ENCODE measurements at regions not wholly inside any gene's neighbourhood (a gene's known extent, or its start where the extent isn't known, plus 50 kb on each side); places are given as distances from the start of the nearest gene placed in this dataset.

DNA sequence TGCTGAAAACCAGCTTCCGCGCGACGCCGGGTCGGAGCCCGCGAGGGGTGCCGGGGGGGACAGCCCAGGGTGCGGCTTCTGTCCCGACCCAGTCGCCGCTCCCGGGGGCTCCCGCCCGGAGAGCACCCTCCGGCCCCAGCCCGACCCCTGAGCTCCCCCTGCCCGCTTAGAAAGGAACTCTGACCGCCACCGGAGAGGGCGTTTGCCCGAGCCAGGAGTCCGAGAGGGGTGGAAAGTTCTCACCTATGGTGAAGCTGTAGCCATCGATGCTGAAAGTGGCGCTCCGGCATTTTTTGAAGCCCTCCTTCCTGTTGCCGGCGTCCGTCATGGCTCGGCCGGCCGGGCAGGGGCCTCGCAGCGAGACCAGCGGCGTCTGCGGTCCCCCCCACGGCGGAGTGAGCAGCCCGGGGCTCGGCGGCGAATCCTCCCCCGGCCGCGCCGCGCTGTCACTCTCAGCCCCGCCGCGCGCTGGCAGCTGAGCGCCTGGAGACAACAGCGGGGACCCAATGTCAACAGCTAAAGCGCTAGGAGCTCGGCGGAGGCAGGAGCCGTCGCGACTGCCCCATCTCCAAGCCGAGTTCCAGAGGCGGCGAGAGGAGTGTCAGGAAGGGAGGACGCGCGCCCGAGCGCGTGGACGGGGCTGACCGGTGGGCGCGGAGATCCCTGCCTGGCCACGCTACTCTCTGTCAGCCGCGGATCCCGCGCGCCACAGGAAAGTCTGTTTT, 191.6 kb downstream of the LSM5 start:
- DNase-seq (ENCODE audit: low spot score) (no peak), ATAC-seq (ENCODE audit: low FRiP score) (peak; percentile 37)
- TF ChIP-seq, protein P1, sequence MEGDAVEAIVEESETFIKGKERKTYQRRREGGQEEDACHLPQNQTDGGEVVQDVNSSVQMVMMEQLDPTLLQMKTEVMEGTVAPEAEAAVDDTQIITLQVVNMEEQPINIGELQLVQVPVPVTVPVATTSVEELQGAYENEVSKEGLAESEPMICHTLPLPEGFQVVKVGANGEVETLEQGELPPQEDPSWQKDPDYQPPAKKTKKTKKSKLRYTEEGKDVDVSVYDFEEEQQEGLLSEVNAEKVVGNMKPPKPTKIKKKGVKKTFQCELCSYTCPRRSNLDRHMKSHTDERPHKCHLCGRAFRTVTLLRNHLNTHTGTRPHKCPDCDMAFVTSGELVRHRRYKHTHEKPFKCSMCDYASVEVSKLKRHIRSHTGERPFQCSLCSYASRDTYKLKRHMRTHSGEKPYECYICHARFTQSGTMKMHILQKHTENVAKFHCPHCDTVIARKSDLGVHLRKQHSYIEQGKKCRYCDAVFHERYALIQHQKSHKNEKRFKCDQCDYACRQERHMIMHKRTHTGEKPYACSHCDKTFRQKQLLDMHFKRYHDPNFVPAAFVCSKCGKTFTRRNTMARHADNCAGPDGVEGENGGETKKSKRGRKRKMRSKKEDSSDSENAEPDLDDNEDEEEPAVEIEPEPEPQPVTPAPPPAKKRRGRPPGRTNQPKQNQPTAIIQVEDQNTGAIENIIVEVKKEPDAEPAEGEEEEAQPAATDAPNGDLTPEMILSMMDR (IDR thresholded peaks at IDR 0.05): no peak

DNA sequence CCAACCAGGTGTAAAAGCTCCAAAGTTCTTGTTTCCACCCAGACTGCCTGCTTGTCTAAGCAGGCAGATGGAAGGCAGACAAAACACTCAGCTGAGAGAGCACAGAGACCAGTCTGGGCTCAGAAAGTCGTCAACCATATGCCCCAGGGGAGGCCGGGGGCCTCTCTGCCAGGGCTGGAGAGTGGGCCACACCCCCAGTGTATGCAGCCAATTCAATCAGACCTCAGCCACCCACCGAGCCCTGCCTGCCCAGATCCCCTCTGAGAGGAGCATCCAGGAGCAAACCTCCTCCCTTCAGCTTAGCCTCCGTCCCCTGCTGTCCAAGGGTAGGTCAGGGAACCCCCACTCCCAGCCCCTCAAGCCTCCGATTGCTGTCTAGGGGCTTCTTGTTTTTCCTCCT, 196.3 kb downstream of the LSM5 start:
- ATAC-seq (ENCODE audit: low FRiP score) (no peak), DNase-seq (ENCODE audit: low spot score) (no peak)
- TF ChIP-seq, protein P1 (IDR thresholded peaks at IDR 0.05): no peak

DNA sequence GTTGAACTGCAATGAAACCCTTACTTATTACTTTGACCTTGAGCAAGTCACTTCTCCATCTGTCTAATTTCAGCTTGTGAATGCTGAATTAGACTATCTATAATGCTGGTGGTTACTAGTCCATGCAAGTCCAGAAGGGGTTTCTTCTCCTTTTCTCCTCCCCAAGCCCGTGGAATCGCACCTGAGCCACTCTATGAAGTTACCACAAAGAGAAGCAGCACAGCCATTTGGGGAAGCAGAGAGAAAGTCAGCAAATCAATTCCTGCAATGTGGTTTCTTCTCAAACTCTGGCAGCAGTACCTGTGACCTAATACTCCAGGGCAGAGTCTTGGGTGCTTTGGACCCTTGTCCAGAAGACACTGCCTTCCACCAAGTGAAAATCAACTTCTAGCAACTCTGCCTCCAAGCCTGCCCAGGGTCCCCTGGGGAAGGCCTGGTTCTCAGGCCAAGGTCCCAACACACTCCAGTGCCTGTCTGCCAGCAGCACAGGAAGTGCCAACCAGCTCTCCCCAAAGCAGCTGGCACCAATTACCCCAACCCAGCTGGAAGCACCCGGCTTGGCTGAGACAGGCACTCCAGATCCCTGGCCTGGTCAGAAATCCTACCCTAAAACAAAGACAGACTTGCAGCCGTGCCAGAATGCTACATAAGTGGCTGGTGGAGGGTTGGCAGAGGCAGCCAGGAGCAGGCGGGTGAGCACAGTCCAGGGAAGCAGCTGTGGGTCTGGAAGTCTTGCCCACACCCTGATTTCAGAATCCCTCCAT, 200.3 kb downstream of the LSM5 start:
- DNase-seq (ENCODE audit: low spot score) (no peak), ATAC-seq (ENCODE audit: low FRiP score) (no peak)
- TF ChIP-seq, protein P1 (IDR thresholded peaks at IDR 0.05): no peak

DNA sequence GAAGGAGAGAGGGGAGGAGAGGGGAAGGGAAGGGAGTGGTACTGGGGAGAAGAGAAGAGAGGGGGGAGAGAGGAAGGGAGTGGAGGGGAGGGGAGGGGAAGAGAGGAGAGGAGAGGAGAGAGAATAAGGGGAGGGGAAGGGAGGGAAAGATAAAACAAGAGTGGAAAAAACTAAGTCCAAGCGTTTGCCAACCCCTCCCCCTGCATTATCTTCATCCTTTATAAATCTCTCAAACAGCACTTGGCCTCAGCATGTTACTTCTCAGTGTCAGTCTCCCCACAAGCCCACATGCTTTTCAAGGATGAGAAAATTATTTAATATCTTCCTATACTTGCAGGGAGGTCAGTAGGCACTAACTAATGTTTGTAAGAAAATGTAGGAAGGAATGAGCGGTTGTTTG, 204.5 kb downstream of the LSM5 start:
- TF ChIP-seq, protein P1 (IDR thresholded peaks at IDR 0.05): no peak
- ATAC-seq (ENCODE audit: low FRiP score): no peak
- DNase-seq (ENCODE audit: low spot score): no peak

DNA sequence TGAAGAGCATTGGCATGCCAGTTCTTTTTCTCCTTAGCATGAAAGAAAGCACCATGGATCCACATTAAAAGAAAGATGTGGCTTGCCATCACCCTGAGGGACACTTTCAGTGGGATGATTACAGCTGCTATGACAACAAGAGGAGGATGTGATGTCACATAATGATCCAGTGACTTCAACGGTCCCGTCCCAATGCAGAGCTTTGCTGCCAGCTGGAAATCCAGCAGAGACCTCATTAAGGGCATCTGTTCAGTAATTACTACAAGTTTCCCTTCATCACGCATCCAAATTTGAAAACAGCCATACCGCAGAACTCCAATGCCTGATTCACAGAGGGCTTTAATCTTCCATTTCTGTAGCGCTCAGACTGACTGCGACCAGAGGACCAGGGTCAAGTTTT, 206.6 kb downstream of the LSM5 start:
- TF ChIP-seq, protein P1 (IDR thresholded peaks at IDR 0.05): no peak
- no peak for ATAC-seq (ENCODE audit: low FRiP score)
- no peak for DNase-seq (ENCODE audit: low spot score)

DNA sequence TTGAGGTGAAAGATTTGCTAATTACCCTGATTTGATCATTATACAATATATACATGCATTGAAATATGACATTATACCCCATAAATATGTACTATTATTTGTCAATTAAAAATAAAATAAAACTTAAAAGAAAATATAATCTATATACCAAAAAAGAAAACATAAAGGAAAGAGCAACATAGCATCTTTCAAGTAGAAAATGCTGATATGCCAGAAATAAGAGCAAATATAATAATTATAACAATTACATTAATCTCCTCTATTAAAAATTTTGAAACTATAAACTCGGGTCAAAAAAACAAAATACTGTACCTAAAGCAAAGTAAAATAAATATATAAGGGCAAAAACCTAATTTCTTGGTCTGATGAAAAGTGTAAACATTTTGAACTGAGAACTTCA, 209.3 kb upstream of the PDE1C start:
- DNase-seq (ENCODE audit: low spot score) (no peak), ATAC-seq (ENCODE audit: low FRiP score) (no peak)
- TF ChIP-seq, protein P1 (IDR thresholded peaks at IDR 0.05): no peak

All from omental fat pad (tissue), 3 donors.